T47D (cell line): ENCODE measurements at regions not wholly inside any gene's neighbourhood (a gene's known extent, or its start where the extent isn't known, plus 50 kb on each side); places are given as distances from the start of the nearest gene placed in this dataset.

Source experiments
- DNase-seq, 2 experiments: peaks; one replicate each; pipeline versions ENCODE4 v3.0.0 to v3.0.0-alpha.2; 2011 to 2012; ENCODE audit warnings: low read depth in 1 of 2, low spot score in 1 of 2
- JUND ChIP-seq: IDR thresholded peaks from 2 replicates; pipeline ENCODE4 v1.6.1; 2012; ENCODE audit warnings: low read depth
- in situ Hi-C: cut with HindIII; loops from 2 replicates; pipeline ENCODE4 v1.10.0; 2016; ENCODE audit warnings: low sequenced_read_pairs, low pct_unique_long_range_greater_than_20kb

GRCh38 chr4:153034681-153035080 lies 98.6 kb downstream of the FHDC1 start:
- TF ChIP-seq JUND: no peak
- no peak for DNase-seq
- in situ Hi-C loops: no loop called here

DNA sequence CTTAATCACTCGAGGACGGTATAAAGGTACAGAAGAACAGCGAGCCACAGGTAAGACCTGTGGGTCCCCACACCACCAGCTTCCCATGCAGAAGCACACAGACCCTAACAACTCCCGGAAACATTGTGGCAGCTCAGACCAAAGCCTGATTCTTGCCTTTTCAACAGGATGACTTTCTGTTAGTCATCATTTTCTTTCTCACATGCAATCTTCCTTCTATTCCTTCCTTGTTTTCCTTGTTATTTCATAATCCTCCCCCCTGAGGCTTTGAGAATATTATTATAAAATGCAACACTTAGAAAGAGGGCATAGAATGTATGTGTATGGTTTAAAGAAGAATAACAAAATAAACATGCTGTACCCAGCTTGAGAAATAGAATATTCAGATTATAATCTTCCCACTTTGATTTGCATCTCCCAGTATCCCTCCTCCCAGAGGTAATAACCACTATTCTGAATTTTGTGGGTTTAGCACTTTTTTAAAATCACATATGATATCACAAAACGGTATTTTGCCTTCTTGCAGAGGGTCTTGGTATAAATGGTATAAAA lies 100.9 kb downstream of the FHDC1 start:
- no peak for TF ChIP-seq JUND
- DNase-seq: no peak
- in situ Hi-C loops: no loop called here

- DNase-seq: peak in 1 of 2 experiments; percentile 54
- TF ChIP-seq JUND: no peak
- in situ Hi-C loops: no loop called here
Measured at GRCh38 chr4:153038623-153039311, 102.6 kb downstream of the FHDC1 start.

GRCh38 chr4:153039542-153040185 lies 103.5 kb downstream of the FHDC1 start:
- in situ Hi-C loops: no loop called here
- no peak for TF ChIP-seq JUND
- no peak for DNase-seq

DNA sequence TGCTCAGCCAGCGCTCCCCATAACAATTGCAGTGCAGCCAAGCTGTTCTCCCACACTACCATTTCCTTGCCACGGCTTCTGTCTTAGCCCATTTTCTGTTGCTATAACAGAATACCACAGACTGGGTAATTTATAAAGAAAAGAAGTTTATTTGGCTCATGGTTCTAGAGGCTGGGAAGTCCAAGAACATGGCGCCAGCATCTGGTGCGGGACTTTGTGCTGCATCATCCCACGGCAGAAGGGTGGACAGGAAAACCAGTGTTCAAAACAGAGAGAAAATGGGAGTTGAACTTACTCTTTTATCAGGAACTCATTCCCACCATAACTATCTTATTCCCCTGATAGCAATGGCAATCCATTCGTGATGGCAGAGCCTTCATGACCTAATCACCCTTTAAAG lies 104.6 kb downstream of the FHDC1 start:
- no peak for TF ChIP-seq JUND
- in situ Hi-C loops: no loop called here
- no peak for DNase-seq

GRCh38 chr4:153044036-153044435 lies 107.9 kb downstream of the FHDC1 start:
- DNase-seq: no peak
- in situ Hi-C loops: no loop called here
- no peak for TF ChIP-seq JUND

DNA sequence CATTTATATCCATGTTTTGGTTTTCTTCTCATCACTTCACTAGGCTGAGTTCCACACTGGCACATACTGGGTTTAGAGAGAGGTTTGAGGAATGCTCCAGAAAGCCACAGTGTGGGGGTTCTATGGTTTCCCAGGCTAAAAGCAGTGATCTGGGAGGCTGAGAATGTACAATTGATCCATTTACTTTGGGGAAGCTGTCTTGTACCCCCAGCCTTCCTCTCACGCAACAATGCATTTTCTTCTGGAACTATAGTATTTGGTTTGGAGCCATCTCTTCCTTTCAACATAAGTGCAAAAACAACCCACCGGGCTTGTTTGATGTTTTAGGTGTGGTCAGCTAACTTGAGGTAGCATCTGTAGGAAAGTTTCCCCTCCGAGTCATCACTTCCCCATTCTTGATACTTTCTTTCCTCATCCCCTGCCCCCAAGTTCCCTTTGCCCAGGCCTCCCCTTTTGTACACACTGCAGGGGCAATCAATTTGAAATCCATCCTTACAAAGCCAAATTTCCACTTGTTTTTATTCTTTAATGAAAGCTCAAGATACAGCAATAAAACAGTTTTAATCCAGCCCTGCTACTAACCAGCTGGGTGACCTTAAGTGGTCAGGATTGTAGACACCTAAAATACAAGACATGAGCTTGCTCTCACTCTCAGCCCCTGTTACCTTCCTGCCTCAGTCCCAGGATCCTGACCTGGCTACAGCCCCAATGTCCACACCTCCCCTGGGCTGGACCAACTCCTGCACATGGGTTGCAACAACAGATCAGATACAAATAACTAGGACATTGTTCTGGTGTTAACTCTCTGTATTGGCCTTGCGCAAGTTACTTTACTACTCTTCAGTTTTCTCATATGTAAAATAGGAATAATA lies 109.2 kb downstream of the FHDC1 start:
- in situ Hi-C loops: no loop called here
- no peak for TF ChIP-seq JUND
- DNase-seq: no peak

- no peak for TF ChIP-seq JUND
- no peak for DNase-seq
- in situ Hi-C loops: no loop called here
Measured at GRCh38 chr4:153058671-153059060, 122.5 kb downstream of the FHDC1 start.

DNA sequence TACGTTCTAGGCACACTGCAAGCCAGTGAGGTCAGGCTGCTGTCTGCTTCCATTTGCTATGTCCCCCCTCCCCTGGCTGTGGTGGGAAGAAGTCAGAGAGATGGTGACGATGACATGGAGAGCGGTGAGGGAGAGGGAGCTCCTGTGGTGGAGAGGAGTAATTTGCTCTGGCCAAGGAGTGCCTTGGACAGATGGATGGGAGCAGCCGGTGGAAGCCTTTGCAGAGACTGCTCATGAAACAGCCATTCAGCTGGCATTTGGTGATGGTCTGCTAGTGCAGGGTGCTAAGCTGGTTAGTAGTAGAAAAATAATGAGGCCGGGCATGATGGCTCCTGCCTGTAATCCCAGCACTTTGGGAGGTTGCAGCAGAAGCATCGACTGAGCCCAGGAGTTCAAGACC lies 124.1 kb downstream of the FHDC1 start:
- no peak for DNase-seq
- in situ Hi-C loops: no loop called here
- no peak for TF ChIP-seq JUND

GRCh38 chr4:153061971-153062370 lies 125.8 kb downstream of the FHDC1 start:
- DNase-seq: no peak
- TF ChIP-seq JUND: no peak
- in situ Hi-C loops: no loop called here

DNA sequence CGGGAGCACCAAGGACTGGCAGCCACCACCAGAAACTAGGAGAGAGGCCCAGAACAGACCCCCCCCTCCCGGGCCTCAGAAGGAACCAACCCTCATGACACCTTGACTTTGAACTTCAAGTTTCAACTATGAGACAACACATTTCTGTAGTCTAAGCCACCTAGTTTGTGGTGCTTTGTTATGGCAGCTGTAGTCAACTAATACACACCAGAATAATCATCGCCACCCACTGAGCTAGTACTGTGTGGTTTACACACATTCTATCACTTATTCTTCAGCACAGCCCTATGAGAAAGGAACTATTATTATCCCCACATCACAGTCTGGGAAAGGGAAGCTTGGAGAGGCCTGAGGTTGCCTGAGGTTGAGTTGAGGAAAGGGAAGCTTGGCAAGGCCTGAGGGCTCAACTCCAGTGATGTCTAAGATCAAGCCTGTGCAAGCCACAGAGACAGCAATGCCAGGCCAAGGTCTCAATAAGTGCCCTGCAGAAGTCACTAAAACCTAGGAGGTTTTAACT lies 126.6 kb downstream of the FHDC1 start:
- in situ Hi-C loops: no loop called here
- TF ChIP-seq JUND: no peak
- no peak for DNase-seq

- in situ Hi-C loops: no loop called here
- no peak for TF ChIP-seq JUND
Measured at GRCh38 chr4:153063490-153063889, 127.4 kb downstream of the FHDC1 start.

More at GRCh38 chr4:153063490-153063889, 127.4 kb downstream of the FHDC1 start:
- DNase-seq: no peak
